ENCODE measurements at regions not wholly inside any gene's neighbourhood (a gene's known extent, or its start where the extent isn't known, plus 50 kb on each side); places are given as distances from the start of the nearest gene placed in this dataset.

GRCh38 chr2:180356676-180357075 is 349.6 kb upstream of the CWC22 start:
- no peak for TF ChIP-seq EZH2 (IDR thresholded peaks at IDR 0.05; ENCODE audit: low read depth)
- no peak for TF ChIP-seq CTCF (conservative IDR thresholded peaks at IDR 0.05)
